Inferior parietal cortex (tissue), 1 donor: ENCODE measurements at regions not wholly inside any gene's neighbourhood (a gene's known extent, or its start where the extent isn't known, plus 50 kb on each side); places are given as distances from the start of the nearest gene placed in this dataset.
A peak's percentile ranks its signal among the peaks of the same experiment; 100 is the strongest.
"Not testable (repeated sequence)": the region's sequence is repeated elsewhere in the genome, so short reads cannot be mapped to it uniquely, and the experiment has no call there.

Experiments used
- DNase-seq: peaks from one replicate; pipeline ENCODE4 v3.0.0-alpha.2; 2016; ENCODE audit errors: extremely low spot score

GRCh38 chr1:206361978-206362543 is 108.2 kb upstream of the IKBKE start:
- not testable (repeated sequence) for DNase-seq

GRCh38 chr1:206362994-206363393 is 107.3 kb upstream of the IKBKE start:
- DNase-seq = not testable (repeated sequence)

- DNase-seq = not testable (repeated sequence)
These were observed 105.0 kb upstream of the IKBKE start for GRCh38 chr1:206365271-206365670.

- DNase-seq = not testable (repeated sequence)
These were observed 104.1 kb upstream of the IKBKE start for GRCh38 chr1:206366131-206366530.

GRCh38 chr1:206366772-206367171 is 103.5 kb upstream of the IKBKE start:
- DNase-seq = not testable (repeated sequence)

- not testable (repeated sequence) for DNase-seq
These were observed 102.2 kb upstream of the IKBKE start for GRCh38 chr1:206367955-206368622.

- not testable (repeated sequence) for DNase-seq
These were observed 95.6 kb upstream of the IKBKE start for GRCh38 chr1:206374725-206375124.

GRCh38 chr1:206375552-206375951 is 94.7 kb upstream of the IKBKE start:
- not testable (repeated sequence) for DNase-seq

- DNase-seq = not testable (repeated sequence)
These were observed 91.8 kb upstream of the IKBKE start for GRCh38 chr1:206378506-206378905.

- not testable (repeated sequence) for DNase-seq
These were observed 91.0 kb upstream of the IKBKE start for GRCh38 chr1:206379245-206379644.

GRCh38 chr1:206380163-206380790 is 90.0 kb upstream of the IKBKE start:
- not testable (repeated sequence) for DNase-seq

- not testable (repeated sequence) for DNase-seq
These were observed 89.3 kb upstream of the IKBKE start for GRCh38 chr1:206380791-206381610.

- peak; percentile 46 for DNase-seq
These were observed 86.1 kb upstream of the IKBKE start for GRCh38 chr1:206384029-206384807.

- DNase-seq = not testable (repeated sequence)
These were observed 85.4 kb upstream of the IKBKE start for GRCh38 chr1:206384891-206385290.

GRCh38 chr1:206387631-206388030 is 82.6 kb upstream of the IKBKE start:
- not testable (repeated sequence) for DNase-seq

- DNase-seq = not testable (repeated sequence)
These were observed 78.4 kb upstream of the IKBKE start for GRCh38 chr1:206391903-206392302.

- DNase-seq = not testable (repeated sequence)
These were observed 72.8 kb upstream of the IKBKE start for GRCh38 chr1:206397501-206397900.

- not testable (repeated sequence) for DNase-seq
These were observed 72.0 kb upstream of the IKBKE start for GRCh38 chr1:206398261-206398660.

GRCh38 chr1:206403612-206404307 is 66.5 kb upstream of the IKBKE start:
- DNase-seq = not testable (repeated sequence)

- not testable (repeated sequence) for DNase-seq
These were observed 65.8 kb upstream of the IKBKE start for GRCh38 chr1:206404309-206405027.
